ENCODE measurements at regions not wholly inside any gene's neighbourhood (a gene's known extent, or its start where the extent isn't known, plus 50 kb on each side); places are given as distances from the start of the nearest gene placed in this dataset.
A peak's percentile ranks its signal among the peaks of the same experiment; 100 is the strongest.

DNA sequence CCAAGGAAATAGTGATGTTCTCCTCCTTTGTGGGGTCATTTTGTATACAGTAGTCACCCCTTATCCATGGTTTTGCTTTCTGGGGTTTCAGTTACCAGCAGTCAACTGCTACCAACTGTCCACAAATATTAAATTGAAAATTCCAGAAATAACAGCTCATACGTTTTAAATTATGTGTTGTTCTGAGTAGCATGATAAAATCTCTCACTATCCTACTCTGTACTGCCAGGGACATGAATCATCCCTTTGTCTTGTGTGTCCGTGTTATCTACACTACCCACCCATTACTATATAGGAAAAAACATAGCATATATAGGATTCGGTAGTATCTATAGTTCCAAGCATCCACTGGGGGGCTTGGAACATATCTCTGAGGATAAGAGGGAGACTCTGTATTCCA is 120.9 kb upstream of the DCC start:
- no peak overlapping the region for H2AFZ ChIP-seq (ENCODE audit: low read length)
- no peaks in the 10 kb centered on the region for H3K79me2 ChIP-seq (ENCODE audit: control insufficient read depth, insufficient read depth, low read length)
- no peaks in the 10 kb centered on the region for H3K27me3 ChIP-seq (ENCODE audit: control insufficient read depth, insufficient read depth, low read length)
- no peak overlapping the region for H3K9ac ChIP-seq (ENCODE audit: insufficient read depth, low read length)
- no peak overlapping the region for H3K4me2 ChIP-seq (ENCODE audit: extremely low read depth, insufficient read depth, low read length)
- TF ChIP-seq, protein P1, sequence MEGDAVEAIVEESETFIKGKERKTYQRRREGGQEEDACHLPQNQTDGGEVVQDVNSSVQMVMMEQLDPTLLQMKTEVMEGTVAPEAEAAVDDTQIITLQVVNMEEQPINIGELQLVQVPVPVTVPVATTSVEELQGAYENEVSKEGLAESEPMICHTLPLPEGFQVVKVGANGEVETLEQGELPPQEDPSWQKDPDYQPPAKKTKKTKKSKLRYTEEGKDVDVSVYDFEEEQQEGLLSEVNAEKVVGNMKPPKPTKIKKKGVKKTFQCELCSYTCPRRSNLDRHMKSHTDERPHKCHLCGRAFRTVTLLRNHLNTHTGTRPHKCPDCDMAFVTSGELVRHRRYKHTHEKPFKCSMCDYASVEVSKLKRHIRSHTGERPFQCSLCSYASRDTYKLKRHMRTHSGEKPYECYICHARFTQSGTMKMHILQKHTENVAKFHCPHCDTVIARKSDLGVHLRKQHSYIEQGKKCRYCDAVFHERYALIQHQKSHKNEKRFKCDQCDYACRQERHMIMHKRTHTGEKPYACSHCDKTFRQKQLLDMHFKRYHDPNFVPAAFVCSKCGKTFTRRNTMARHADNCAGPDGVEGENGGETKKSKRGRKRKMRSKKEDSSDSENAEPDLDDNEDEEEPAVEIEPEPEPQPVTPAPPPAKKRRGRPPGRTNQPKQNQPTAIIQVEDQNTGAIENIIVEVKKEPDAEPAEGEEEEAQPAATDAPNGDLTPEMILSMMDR (conservative IDR thresholded peaks at IDR 0.05 in 1 of 2, IDR thresholded peaks at IDR 0.05 in 1 of 2; ENCODE audit: low read depth in 1 of 2, low read length in 2 of 2) = no peak
- no peak for TF ChIP-seq EZH2 (IDR thresholded peaks at IDR 0.05; ENCODE audit: low read length, missing control alignments)
- no peak overlapping the region for H3K4me3 ChIP-seq (replicated peaks in 1 of 4; ENCODE audit: control extremely low read depth in 1 of 4, insufficient read depth in 1 of 4, low read depth in 3 of 4, low read length in 4 of 4)
- no peak overlapping the region for H3K27ac ChIP-seq (ENCODE audit: insufficient read depth, low read length)
- no peaks in the 10 kb centered on the region for H3K9me3 ChIP-seq (ENCODE audit: control insufficient read depth, insufficient read depth, low read depth, low read length)
- H3K36me3 ChIP-seq (ENCODE audit: control insufficient read depth, insufficient read depth, low read length) = no peaks in the 10 kb centered on the region
- DNase-seq (ENCODE audit: low read depth in 2 of 2) = peak in 1 of 2 donors; percentile 6
- no peaks in the 10 kb centered on the region for H3K4me1 ChIP-seq (ENCODE audit: control insufficient read depth, extremely low read depth, insufficient read depth, low read length)
- H4K20me1 ChIP-seq (ENCODE audit: control insufficient read depth, extremely low read depth, insufficient read depth, low read length) = no peaks in the 10 kb centered on the region

DNA sequence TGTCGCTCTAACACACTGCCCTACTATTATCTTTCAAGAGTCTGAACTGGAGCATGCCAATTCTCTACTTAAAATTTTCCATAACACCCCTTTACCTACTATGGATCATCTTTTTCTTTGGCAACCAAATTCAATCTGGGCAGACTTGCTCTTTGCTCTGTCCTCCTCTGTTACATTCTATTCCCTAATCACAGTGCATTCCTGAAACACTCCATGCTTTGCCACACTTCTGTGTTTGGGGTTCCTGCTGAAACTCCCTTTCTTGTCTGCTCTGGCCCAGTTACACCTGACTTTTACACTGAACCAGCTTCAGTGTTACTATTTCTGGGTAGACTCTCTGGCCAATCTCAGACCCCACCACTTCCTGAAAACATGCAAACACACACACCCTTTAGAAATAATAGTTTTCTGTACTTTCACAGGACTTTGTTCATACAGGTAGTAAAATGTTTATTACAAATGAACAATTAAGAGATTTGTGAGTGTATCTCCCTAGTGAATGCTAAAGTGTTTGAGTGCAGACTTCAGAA is 119.9 kb upstream of the DCC start:
- no peaks in the 10 kb centered on the region for H4K20me1 ChIP-seq (ENCODE audit: control insufficient read depth, extremely low read depth, insufficient read depth, low read length)

DNA sequence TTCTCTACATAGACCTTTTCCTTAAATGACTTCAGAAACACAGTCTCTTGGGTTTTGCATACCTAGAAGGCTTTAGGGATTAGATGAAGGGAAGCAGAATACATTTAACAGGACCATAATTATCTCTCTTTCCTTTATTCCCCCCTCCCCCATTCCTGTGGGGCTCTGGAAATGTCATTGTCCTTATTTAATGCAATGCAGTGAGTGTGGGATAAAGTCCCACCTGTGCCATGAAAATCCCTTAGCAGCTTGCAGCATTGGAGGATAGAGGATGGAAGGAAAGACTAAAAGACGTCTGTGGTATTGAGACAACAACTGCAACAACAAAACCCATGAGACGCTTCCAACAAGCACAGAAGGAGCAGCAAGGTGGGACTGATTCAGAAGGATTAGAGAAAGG is 117.8 kb upstream of the DCC start:
- Histone ChIP-seq H3K9ac (ENCODE audit: insufficient read depth, low read length) (no peak overlapping the region), H3K4me3 (replicated peaks in 1 of 4; ENCODE audit: control extremely low read depth in 1 of 4, insufficient read depth in 1 of 4, low read depth in 3 of 4, low read length in 4 of 4) (no peak overlapping the region), H3K27ac (ENCODE audit: insufficient read depth, low read length) (no peak overlapping the region), H3K79me2 (ENCODE audit: control insufficient read depth, insufficient read depth, low read length) (no peaks in the 10 kb centered on the region), H3K9me3 (ENCODE audit: control insufficient read depth, insufficient read depth, low read depth, low read length) (no peaks in the 10 kb centered on the region), H3K36me3 (ENCODE audit: control insufficient read depth, insufficient read depth, low read length) (no peaks in the 10 kb centered on the region), H3K27me3 (ENCODE audit: control insufficient read depth, insufficient read depth, low read length) (no peaks in the 10 kb centered on the region), H4K20me1 (ENCODE audit: control insufficient read depth, extremely low read depth, insufficient read depth, low read length) (no peaks in the 10 kb centered on the region), H2AFZ (ENCODE audit: low read length) (no peak overlapping the region), H3K4me2 (ENCODE audit: extremely low read depth, insufficient read depth, low read length) (no peak overlapping the region), H3K4me1 (ENCODE audit: control insufficient read depth, extremely low read depth, insufficient read depth, low read length) (no peaks in the 10 kb centered on the region)
- TF ChIP-seq, protein P1 (conservative IDR thresholded peaks at IDR 0.05 in 1 of 2, IDR thresholded peaks at IDR 0.05 in 1 of 2; ENCODE audit: low read depth in 1 of 2, low read length in 2 of 2) = no peak
- no peak for TF ChIP-seq EZH2 (IDR thresholded peaks at IDR 0.05; ENCODE audit: low read length, missing control alignments)
- no peak for DNase-seq (ENCODE audit: low read depth in 2 of 2)

More for the DNA sequence above, 119.9 kb upstream of the DCC start:
- Histone ChIP-seq H3K79me2 (ENCODE audit: control insufficient read depth, insufficient read depth, low read length) (no peaks in the 10 kb centered on the region), H3K36me3 (ENCODE audit: control insufficient read depth, insufficient read depth, low read length) (no peaks in the 10 kb centered on the region), H3K4me1 (ENCODE audit: control insufficient read depth, extremely low read depth, insufficient read depth, low read length) (no peaks in the 10 kb centered on the region), H3K4me2 (ENCODE audit: extremely low read depth, insufficient read depth, low read length) (no peak overlapping the region), H3K27ac (ENCODE audit: insufficient read depth, low read length) (no peak overlapping the region), H3K27me3 (ENCODE audit: control insufficient read depth, insufficient read depth, low read length) (no peaks in the 10 kb centered on the region), H3K9me3 (ENCODE audit: control insufficient read depth, insufficient read depth, low read depth, low read length) (no peaks in the 10 kb centered on the region), H3K9ac (ENCODE audit: insufficient read depth, low read length) (no peak overlapping the region), H2AFZ (ENCODE audit: low read length) (no peak overlapping the region), H3K4me3 (replicated peaks in 1 of 4; ENCODE audit: control extremely low read depth in 1 of 4, insufficient read depth in 1 of 4, low read depth in 3 of 4, low read length in 4 of 4) (no peak overlapping the region)
- no peak for DNase-seq (ENCODE audit: low read depth in 2 of 2)
- TF ChIP-seq, protein P1 (conservative IDR thresholded peaks at IDR 0.05 in 1 of 2, IDR thresholded peaks at IDR 0.05 in 1 of 2; ENCODE audit: low read depth in 1 of 2, low read length in 2 of 2) = no peak
- TF ChIP-seq EZH2 (IDR thresholded peaks at IDR 0.05; ENCODE audit: low read length, missing control alignments) = no peak

Data from fibroblast of lung (primary cell).